ENCODE measurements at regions not wholly inside any gene's neighbourhood (a gene's known extent, or its start where the extent isn't known, plus 50 kb on each side); places are given as distances from the start of the nearest gene placed in this dataset.

DNA sequence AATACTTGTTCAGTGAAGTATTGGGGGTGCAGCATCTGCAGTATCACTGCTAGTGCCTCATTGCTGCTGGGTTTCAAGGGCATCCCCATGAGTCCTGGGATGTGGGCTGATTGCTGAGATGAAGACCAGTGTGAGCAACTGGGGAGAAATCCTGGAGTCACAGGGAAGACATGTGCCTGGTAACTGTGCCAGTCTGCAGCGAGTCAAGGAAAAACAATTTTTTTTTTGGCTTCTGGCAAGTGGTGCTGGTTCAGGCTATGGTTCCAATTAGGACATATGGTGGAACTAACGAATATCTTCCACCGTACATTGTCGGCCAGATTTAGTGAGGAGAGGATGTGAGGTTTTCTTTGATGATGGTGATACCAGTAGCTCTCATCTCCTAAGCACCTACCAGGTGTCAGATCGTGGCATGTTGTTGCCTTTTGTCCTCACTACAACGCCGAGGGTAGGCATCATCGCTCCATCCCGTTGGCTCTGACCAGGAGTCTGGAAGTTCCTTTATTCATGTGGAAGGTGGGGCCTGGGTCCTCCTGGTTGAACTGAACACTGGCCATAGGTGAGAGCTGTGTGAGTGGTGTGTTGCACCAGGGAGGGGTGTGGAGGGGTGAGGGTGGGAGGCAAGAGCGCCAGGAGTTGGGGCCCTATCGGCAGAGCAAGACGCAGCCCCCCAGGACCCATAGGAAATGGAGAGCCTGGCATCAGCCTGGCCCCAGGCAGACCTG, 118.0 kb upstream of the HS6ST1 start:
- no peaks in the 10 kb centered on the region for H3K36me3 ChIP-seq
- peaks cover 0 to 9% of the 10 kb centered on the region in 2 donors for H3K4me1 ChIP-seq
- DNase-seq (ENCODE audit: low spot score in 2 of 2): peak in 1 of 2 donors; percentile 56
- H3K27ac ChIP-seq: no peak overlapping the region
- intact Hi-C loops (cut with DNase I): no loop called here
- H3K27me3 ChIP-seq: no peaks in the 10 kb centered on the region
- no peak overlapping the region for H3K4me3 ChIP-seq
- no peaks in the 10 kb centered on the region for H3K9me3 ChIP-seq
- TF ChIP-seq, protein P1, sequence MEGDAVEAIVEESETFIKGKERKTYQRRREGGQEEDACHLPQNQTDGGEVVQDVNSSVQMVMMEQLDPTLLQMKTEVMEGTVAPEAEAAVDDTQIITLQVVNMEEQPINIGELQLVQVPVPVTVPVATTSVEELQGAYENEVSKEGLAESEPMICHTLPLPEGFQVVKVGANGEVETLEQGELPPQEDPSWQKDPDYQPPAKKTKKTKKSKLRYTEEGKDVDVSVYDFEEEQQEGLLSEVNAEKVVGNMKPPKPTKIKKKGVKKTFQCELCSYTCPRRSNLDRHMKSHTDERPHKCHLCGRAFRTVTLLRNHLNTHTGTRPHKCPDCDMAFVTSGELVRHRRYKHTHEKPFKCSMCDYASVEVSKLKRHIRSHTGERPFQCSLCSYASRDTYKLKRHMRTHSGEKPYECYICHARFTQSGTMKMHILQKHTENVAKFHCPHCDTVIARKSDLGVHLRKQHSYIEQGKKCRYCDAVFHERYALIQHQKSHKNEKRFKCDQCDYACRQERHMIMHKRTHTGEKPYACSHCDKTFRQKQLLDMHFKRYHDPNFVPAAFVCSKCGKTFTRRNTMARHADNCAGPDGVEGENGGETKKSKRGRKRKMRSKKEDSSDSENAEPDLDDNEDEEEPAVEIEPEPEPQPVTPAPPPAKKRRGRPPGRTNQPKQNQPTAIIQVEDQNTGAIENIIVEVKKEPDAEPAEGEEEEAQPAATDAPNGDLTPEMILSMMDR (IDR thresholded peaks at IDR 0.05): no peak

DNA sequence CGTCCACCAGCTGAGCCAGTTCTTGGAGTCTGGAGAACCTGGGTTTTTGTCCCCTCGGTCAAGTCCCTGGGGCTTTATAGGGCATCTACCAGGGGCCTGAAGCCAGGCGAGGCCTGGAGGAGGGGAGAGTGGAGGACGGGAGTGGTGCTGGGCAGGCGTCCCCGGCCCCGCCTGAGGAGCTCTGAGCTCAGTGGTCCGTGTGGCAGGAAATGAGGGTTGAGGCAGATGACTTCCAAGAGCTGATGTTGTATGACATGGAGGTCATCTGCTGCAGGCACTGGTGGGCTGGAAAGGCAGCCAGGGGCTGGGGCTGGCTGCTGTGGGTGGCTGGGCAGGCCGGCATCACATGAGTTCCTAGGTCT, 118.5 kb upstream of the HS6ST1 start:
- no peak overlapping the region for H3K4me3 ChIP-seq
- no peak for DNase-seq (ENCODE audit: low spot score in 2 of 2)
- no peaks in the 10 kb centered on the region for H3K9me3 ChIP-seq
- H3K4me1 ChIP-seq: peaks cover 0 to 9% of the 10 kb centered on the region in 2 donors
- intact Hi-C loops (cut with DNase I): no loop called here
- no peak overlapping the region for H3K27ac ChIP-seq
- H3K36me3 ChIP-seq: no peaks in the 10 kb centered on the region
- TF ChIP-seq, protein P1 (IDR thresholded peaks at IDR 0.05): no peak
- H3K27me3 ChIP-seq: no peaks in the 10 kb centered on the region

- H3K4me3 ChIP-seq: no peak overlapping the region
- H3K36me3 ChIP-seq: no peaks in the 10 kb centered on the region
- DNase-seq (ENCODE audit: low spot score in 2 of 2): peak in 1 of 2 donors; percentile 55
- no peaks in the 10 kb centered on the region for H3K27me3 ChIP-seq
- intact Hi-C loops (cut with DNase I): no loop called here
- H3K27ac ChIP-seq: no peak overlapping the region
- H3K9me3 ChIP-seq: no peaks in the 10 kb centered on the region
- peaks cover 0 to 9% of the 10 kb centered on the region in 2 donors for H3K4me1 ChIP-seq
- TF ChIP-seq, protein P1 (IDR thresholded peaks at IDR 0.05): no peak
These were observed 119.4 kb upstream of the HS6ST1 start for GRCh38 chr2:128438091-128438490.

DNA sequence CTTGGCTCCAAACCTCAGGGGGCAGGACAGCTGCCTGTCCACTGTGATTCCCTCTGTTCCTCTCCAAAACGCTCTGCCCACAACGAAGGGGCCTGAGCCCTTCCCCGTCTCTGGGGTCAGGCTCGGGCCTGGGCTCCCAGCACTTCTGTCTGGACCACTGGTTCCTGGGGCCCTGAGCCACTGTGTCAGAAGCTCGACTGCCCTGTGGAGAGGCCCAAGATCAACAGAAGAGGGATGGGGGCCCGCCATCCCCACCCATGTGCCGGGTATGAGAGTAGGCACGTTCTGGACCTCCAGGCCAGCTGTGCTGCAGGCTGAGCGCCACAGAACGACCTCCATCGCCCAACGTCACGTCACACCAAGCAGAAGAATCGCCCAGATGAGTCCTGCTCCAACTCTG, 119.9 kb upstream of the HS6ST1 start:
- H3K4me3 ChIP-seq: no peak overlapping the region
- intact Hi-C loops (cut with DNase I): no loop called here
- peak in 1 of 2 donors; percentile 38 for DNase-seq (ENCODE audit: low spot score in 2 of 2)

DNA sequence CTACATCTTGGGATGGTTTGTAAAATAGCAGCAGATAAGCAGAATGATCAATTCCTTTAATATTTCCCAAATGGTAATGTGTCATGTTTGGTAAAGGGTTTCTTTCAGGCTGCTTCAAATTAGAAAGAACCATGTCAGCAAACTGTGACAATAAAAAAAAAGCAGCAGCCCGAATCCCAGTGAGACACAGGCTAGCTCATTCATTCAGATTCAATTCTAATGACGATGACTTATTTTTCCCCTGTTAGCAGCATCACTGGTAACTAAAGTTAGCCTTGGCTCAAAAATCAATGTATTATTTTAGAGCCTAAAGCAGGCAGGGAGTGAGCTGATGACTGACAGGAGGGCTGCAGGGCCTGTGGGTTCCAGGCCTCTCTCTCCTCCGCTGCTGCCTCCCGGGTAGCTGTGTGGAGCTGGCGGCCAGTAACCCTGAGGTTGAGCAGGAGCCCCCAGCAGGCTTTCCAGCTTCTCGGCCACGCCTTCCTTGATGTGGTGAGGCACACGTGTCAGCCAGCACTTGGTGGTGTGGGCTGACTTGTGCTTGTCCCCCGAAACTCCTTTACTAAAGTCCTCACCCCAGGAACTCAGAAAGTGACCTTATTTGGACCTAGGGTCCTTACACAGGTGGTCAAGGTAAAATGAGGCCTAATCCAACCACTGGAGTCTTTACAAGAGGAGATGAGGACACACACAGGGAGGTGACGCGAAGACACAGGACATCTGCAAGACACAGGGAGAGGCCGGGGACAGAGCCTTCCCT, 120.5 kb upstream of the HS6ST1 start:
- H3K27me3 ChIP-seq: no peaks in the 10 kb centered on the region
- no peaks in the 10 kb centered on the region for H3K36me3 ChIP-seq
- TF ChIP-seq, protein P1 (IDR thresholded peaks at IDR 0.05): no peak
- H3K9me3 ChIP-seq: no peaks in the 10 kb centered on the region
- no peak overlapping the region for H3K27ac ChIP-seq
- no peak overlapping the region for H3K4me3 ChIP-seq
- intact Hi-C loops (cut with DNase I): no loop called here
- H3K4me1 ChIP-seq: peaks cover 0 to 9% of the 10 kb centered on the region in 2 donors
- peak in 1 of 2 donors; percentile 58 for DNase-seq (ENCODE audit: low spot score in 2 of 2)

More for the DNA sequence above, 119.9 kb upstream of the HS6ST1 start:
- Histone ChIP-seq H3K4me1 (peaks cover 0 to 9% of the 10 kb centered on the region in 2 donors), H3K27ac (no peak overlapping the region), H3K27me3 (no peaks in the 10 kb centered on the region), H3K36me3 (no peaks in the 10 kb centered on the region), H3K9me3 (no peaks in the 10 kb centered on the region)
- TF ChIP-seq, protein P1 (IDR thresholded peaks at IDR 0.05): no peak
